B cell (primary cell): ENCODE measurements at regions not wholly inside any gene's neighbourhood (a gene's known extent, or its start where the extent isn't known, plus 50 kb on each side); places are given as distances from the start of the nearest gene placed in this dataset.

Experiments
- ATAC-seq: fragments of 200-7000 bp; cut with Tn5 transposase; one replicate; pipeline ENCODE4 v1.10.0; 2021; ENCODE audit warnings: low read depth, mild to moderate bottlenecking, moderate number of reproducible peaks, moderate library complexity
- CTCF ChIA-PET: fragments of 350-600 bp; sonication (Branson Sonifier 250); formaldehyde crosslinking; loops from one replicate; lab custom pipeline; 2021; ENCODE audit warnings: antibody characterized with exemption, inconsistent platforms; lab: Charles Lee
- POLR2A ChIA-PET: fragments of 350-600 bp; sonication (Branson Sonifier 250); formaldehyde crosslinking; loops from one replicate; lab custom pipeline; 2021; ENCODE audit warnings: antibody characterized with exemption; lab: Charles Lee
- DNase-seq: peaks from one replicate; pipeline ENCODE4 v3.0.0; 2013
- H2AFZ ChIP-seq: 2 replicates; pipeline ENCODE4 v1.6.1; 2012; ENCODE audit warnings: mild to moderate bottlenecking, low read depth, low read length; ENCODE audit not compliant: insufficient read depth, poor library complexity, severe bottlenecking
- H3K27ac ChIP-seq, 2 donors: 1 replicate in 1 of 2; 2 replicates in 1 of 2; pipeline ENCODE4 v1.5.1; 2012 to 2013; ENCODE audit warnings: low read length in 2 of 2, mild to moderate bottlenecking in 2 of 2, moderate library complexity in 1 of 2
- H3K27me3 ChIP-seq, 4 experiments: fragments of 200-600 bp in 1 of 4; sonication (generic) in 1 of 4; replicated peaks in 1 of 4; 1 replicate in 2 of 4; 2 replicates in 2 of 4; pipeline versions ENCODE4 v1.6.1 to v1.7.0; 2013 to 2016; ENCODE audit warnings: low read length in 3 of 4, mild to moderate bottlenecking in 2 of 4, mixed read lengths in 1 of 4, moderate library complexity in 1 of 4; ENCODE audit not compliant: insufficient read depth in 4 of 4, control insufficient read depth in 3 of 4; ENCODE audit errors: control extremely low read depth in 1 of 4
- H3K36me3 ChIP-seq, 2 experiments: replicated peaks in 1 of 2; 1 replicate in 1 of 2; 2 replicates in 1 of 2; pipeline versions ENCODE4 v1.6.1 to v1.7.1; 2013; ENCODE audit warnings: low read length in 1 of 2; ENCODE audit not compliant: insufficient read depth in 2 of 2, control insufficient read depth in 1 of 2; ENCODE audit errors: control extremely low read depth in 1 of 2, extremely low read depth in 1 of 2
- H3K4me1 ChIP-seq, 2 donors: fragments of 200-600 bp in 1 of 2; sonication (generic) in 1 of 2; 1 replicate in 1 of 2; 2 replicates in 1 of 2; pipeline versions ENCODE4 v1.5.1 to v1.6.1; 2013 to 2017; ENCODE audit warnings: low read length in 2 of 2; ENCODE audit not compliant: control insufficient read depth in 2 of 2, insufficient read depth in 2 of 2
- H3K4me2 ChIP-seq: replicated peaks from 2 replicates; pipeline ENCODE3; 2012; ENCODE audit warnings: mild to moderate bottlenecking, low read depth, low read length; ENCODE audit not compliant: poor library complexity, severe bottlenecking
- H3K4me3 ChIP-seq, 5 experiments: fragments of 200-600 bp in 1 of 5; sonication (generic) in 1 of 5; 1 replicate in 3 of 5; 2 replicates in 2 of 5; pipeline versions ENCODE4 v1.5.1 to v1.7.0; 2011 to 2016; ENCODE audit warnings: low read length in 4 of 5, mild to moderate bottlenecking in 4 of 5, low read depth in 2 of 5, control low read depth in 1 of 5, moderate library complexity in 1 of 5; ENCODE audit not compliant: insufficient read depth in 1 of 5; ENCODE audit errors: control extremely low read depth in 1 of 5, extremely low read depth in 1 of 5
- H3K79me2 ChIP-seq: fragments of 200-600 bp; sonication (generic); one replicate; pipeline ENCODE4 v1.6.0; 2016; ENCODE audit warnings: low read length; ENCODE audit not compliant: control insufficient read depth, insufficient read depth
- H3K9ac ChIP-seq: fragments of 200-600 bp; sonication (generic); 2 replicates; pipeline ENCODE4 v1.6.1; 2017; ENCODE audit warnings: mild to moderate bottlenecking, low read length, moderate library complexity
- H3K9me3 ChIP-seq, 3 donors: one replicate each; pipeline versions ENCODE4 v1.6.1 to v1.7.1; 2013; ENCODE audit warnings: low read length in 2 of 3; ENCODE audit not compliant: control insufficient read depth in 2 of 3, insufficient read depth in 1 of 3; ENCODE audit errors: control extremely low read depth in 1 of 3
- H4K20me1 ChIP-seq: 2 replicates; pipeline ENCODE4 v1.6.0; 2012; ENCODE audit warnings: mild to moderate bottlenecking, low read length; ENCODE audit not compliant: insufficient read depth, control insufficient read depth, poor library complexity, severe bottlenecking
- H3K27ac Mint-ChIP-seq: one replicate; pipeline ENCODE4 v1.8.0; 2021; ENCODE audit warnings: mixed read lengths
- H3K27me3 Mint-ChIP-seq: one replicate; pipeline ENCODE4 v1.8.0; 2021; ENCODE audit warnings: mixed read lengths
- H3K4me1 Mint-ChIP-seq: one replicate; pipeline ENCODE4 v1.8.0; 2021; ENCODE audit warnings: mixed read lengths
- H3K4me3 Mint-ChIP-seq: one replicate; pipeline ENCODE4 v1.8.0; 2021; ENCODE audit warnings: mixed read lengths
- H3K9me3 Mint-ChIP-seq: one replicate; pipeline ENCODE4 v1.8.0; 2022; ENCODE audit warnings: mixed read lengths; ENCODE audit not compliant: insufficient read depth
- CTCF ChIP-seq: fragments of 200-600 bp; IDR thresholded peaks from one replicate; pipeline ENCODE4 v1.8.0; 2022; ENCODE audit warnings: antibody characterized with exemption, mild to moderate bottlenecking
- EZH2 ChIP-seq: IDR thresholded peaks from 2 replicates; pipeline ENCODE4 v1.6.1; 2012; ENCODE audit warnings: borderline replicate concordance, low read depth, mild to moderate bottlenecking, moderate library complexity, low read length; ENCODE audit not compliant: insufficient read depth, poor library complexity, severe bottlenecking
- WGBS: methylation state at CpG from one replicate; pipeline ENCODE4 v1.1.5; 2013; ENCODE audit warnings: missing lambda C conversion rate; ENCODE audit not compliant: insufficient coverage; 5-methylcytosine and 5-hydroxymethylcytosine counted together
- intact Hi-C: fragments of 100-400 bp; cut with micrococcal nuclease; formaldehyde crosslinking; loops from one replicate; pipeline ENCODE4 v1.10.0; 2022

GRCh38 chr11:32265911-32266310, 169.4 kb downstream of the WT1 start:
- CTCF ChIA-PET: no interaction called here
- Histone ChIP-seq H3K4me2 (no peak overlapping the region), H3K4me3 (no peak overlapping the region), H3K27me3 (no peaks in the 10 kb centered on the region), H2AFZ (no peak overlapping the region), H4K20me1 (no peaks in the 10 kb centered on the region), H3K27ac (no peak overlapping the region), H3K79me2 (no peaks in the 10 kb centered on the region), H3K9me3 (no peaks in the 10 kb centered on the region), H3K36me3 (no peaks in the 10 kb centered on the region), H3K9ac (no peak overlapping the region), H3K4me1 (no peaks in the 10 kb centered on the region)
- Mint-ChIP-seq H3K4me3 (no peak overlapping the region), H3K4me1 (no peaks in the 10 kb centered on the region), H3K9me3 (no peaks in the 10 kb centered on the region), H3K27ac (no peak overlapping the region), H3K27me3 (peaks cover 16% of the 10 kb centered on the region)
- intact Hi-C loops: no loop called here
- POLR2A ChIA-PET: no interaction called here
- no peak for ATAC-seq
- WGBS: no CpG with 5 or more reads among the region's 1 CpG
- TF ChIP-seq CTCF: no peak
- no peak for TF ChIP-seq EZH2
- no peak for DNase-seq

GRCh38 chr11:32266601-32267000, 168.7 kb downstream of the WT1 start:
- CTCF ChIA-PET: no interaction called here
- TF ChIP-seq CTCF (no peak), EZH2 (no peak)
- intact Hi-C loops: no loop called here
- WGBS: no CpG with 5 or more reads among the region's 4 CpGs
- Mint-ChIP-seq H3K27ac (no peak overlapping the region), H3K4me3 (no peak overlapping the region), H3K4me1 (no peaks in the 10 kb centered on the region), H3K27me3 (peaks cover 16% of the 10 kb centered on the region), H3K9me3 (no peaks in the 10 kb centered on the region)
- no peaks in the 10 kb centered on the region for H4K20me1 ChIP-seq
- H3K9me3 ChIP-seq: no peaks in the 10 kb centered on the region
- H3K9ac ChIP-seq: no peak overlapping the region
- ATAC-seq: no peak
- POLR2A ChIA-PET: no interaction called here
- H3K27me3 ChIP-seq: no peaks in the 10 kb centered on the region
- no peak overlapping the region for H3K27ac ChIP-seq
- H3K36me3 ChIP-seq: no peaks in the 10 kb centered on the region
- DNase-seq: no peak
- H3K4me2 ChIP-seq: no peak overlapping the region
- H3K4me3 ChIP-seq: no peak overlapping the region
- no peak overlapping the region for H2AFZ ChIP-seq
- no peaks in the 10 kb centered on the region for H3K4me1 ChIP-seq
- H3K79me2 ChIP-seq: no peaks in the 10 kb centered on the region
